Subcutaneous abdominal adipose tissue (tissue), 5 donors: ENCODE measurements at regions not wholly inside any gene's neighbourhood (a gene's known extent, or its start where the extent isn't known, plus 50 kb on each side); places are given as distances from the start of the nearest gene placed in this dataset.

Experiments used
- H3K27ac ChIP-seq: one replicate; pipeline ENCODE4 v1.7.0; 2013; ENCODE audit warnings: low read depth, mild to moderate bottlenecking, inconsistent platforms, low read length, moderate library complexity
- H3K27me3 ChIP-seq, 5 donors: one replicate each; pipeline ENCODE4 v1.7.0; 2013; ENCODE audit warnings: low read length in 5 of 5, inconsistent platforms in 1 of 5; ENCODE audit not compliant: control insufficient read depth in 5 of 5, insufficient read depth in 4 of 5
- H3K36me3 ChIP-seq, 5 donors: one replicate each; pipeline ENCODE4 v1.7.0; 2013; ENCODE audit warnings: low read length in 5 of 5; ENCODE audit not compliant: control insufficient read depth in 5 of 5, insufficient read depth in 5 of 5
- H3K4me1 ChIP-seq, 5 donors: one replicate each; pipeline ENCODE4 v1.7.0; 2013; ENCODE audit warnings: low read length in 5 of 5, mild to moderate bottlenecking in 3 of 5, moderate library complexity in 1 of 5; ENCODE audit not compliant: control insufficient read depth in 5 of 5, insufficient read depth in 5 of 5
- H3K4me3 ChIP-seq, 5 donors: one replicate each; pipeline ENCODE4 v1.7.0; 2013; ENCODE audit warnings: low read length in 5 of 5, low read depth in 1 of 5
- H3K9ac ChIP-seq, 5 donors: one replicate each; pipeline ENCODE4 v1.7.0; 2013; ENCODE audit warnings: low read length in 5 of 5, mild to moderate bottlenecking in 4 of 5, moderate library complexity in 3 of 5
- H3K9me3 ChIP-seq, 5 donors: one replicate each; pipeline ENCODE4 v1.7.0; 2013; ENCODE audit warnings: low read length in 5 of 5; ENCODE audit not compliant: control insufficient read depth in 5 of 5
- donor health status: healthy.
- donor health status: healthy.
- donor health status: healthy.
- donor health status: healthy.
- donor health status: healthy.

- H3K9ac ChIP-seq, result no peak overlapping the region
- no peak overlapping the region for H3K27ac ChIP-seq
- peaks cover 0 to 7% (median 0%) of the 10 kb centered on the region in 5 donors for H3K9me3 ChIP-seq
- H3K27me3 ChIP-seq, result no peaks in the 10 kb centered on the region
- H3K36me3 ChIP-seq, result no peaks in the 10 kb centered on the region
- peaks cover 0 to 7% (median 5%) of the 10 kb centered on the region in 5 donors for H3K4me1 ChIP-seq
- no peak overlapping the region for H3K4me3 ChIP-seq
Measured at GRCh38 chr9:81417299-81417675, 272.1 kb downstream of the TLE1 start.

- no peak overlapping the region for H3K9ac ChIP-seq
- no peaks in the 10 kb centered on the region for H3K27me3 ChIP-seq
- H3K4me3 ChIP-seq, result no peak overlapping the region
- H3K4me1 ChIP-seq, result peaks cover 0 to 7% (median 5%) of the 10 kb centered on the region in 5 donors
- H3K36me3 ChIP-seq, result no peaks in the 10 kb centered on the region
- no peak overlapping the region for H3K27ac ChIP-seq
- peaks cover 0 to 7% (median 0%) of the 10 kb centered on the region in 5 donors for H3K9me3 ChIP-seq
Measured at GRCh38 chr9:81416476-81417298, 272.7 kb downstream of the TLE1 start.

- Histone ChIP-seq H3K4me3 (no peak overlapping the region), H3K36me3 (no peaks in the 10 kb centered on the region), H3K9ac (no peak overlapping the region), H3K27ac (no peak overlapping the region), H3K4me1 (peaks cover 0 to 7% (median 5%) of the 10 kb centered on the region in 5 donors), H3K27me3 (no peaks in the 10 kb centered on the region), H3K9me3 (peaks cover 0 to 2% (median 0%) of the 10 kb centered on the region in 5 donors)
Measured at GRCh38 chr9:81414836-81415235, 274.5 kb downstream of the TLE1 start.

- no peaks in the 10 kb centered on the region for H3K36me3 ChIP-seq
- no peak overlapping the region for H3K9ac ChIP-seq
Measured at GRCh38 chr9:81411961-81412360, 277.4 kb downstream of the TLE1 start.

GRCh38 chr9:81410201-81410600 lies 279.1 kb downstream of the TLE1 start:
- no peaks in the 10 kb centered on the region for H3K9me3 ChIP-seq
- H3K27ac ChIP-seq, result no peak overlapping the region
- H3K9ac ChIP-seq, result no peak overlapping the region
- no peaks in the 10 kb centered on the region for H3K27me3 ChIP-seq
- no peak overlapping the region for H3K4me3 ChIP-seq
- H3K36me3 ChIP-seq, result no peaks in the 10 kb centered on the region
- no peaks in the 10 kb centered on the region for H3K4me1 ChIP-seq

More at GRCh38 chr9:81411961-81412360, 277.4 kb downstream of the TLE1 start:
- Histone ChIP-seq H3K27me3 (no peaks in the 10 kb centered on the region), H3K9me3 (no peaks in the 10 kb centered on the region), H3K4me3 (no peak overlapping the region), H3K4me1 (peaks cover 0 to 3% (median 1%) of the 10 kb centered on the region in 5 donors), H3K27ac (no peak overlapping the region)

- H3K27ac ChIP-seq, result no peak overlapping the region
- no peaks in the 10 kb centered on the region for H3K36me3 ChIP-seq
- H3K27me3 ChIP-seq, result no peaks in the 10 kb centered on the region
- H3K9ac ChIP-seq, result no peak overlapping the region
- no peaks in the 10 kb centered on the region for H3K9me3 ChIP-seq
- no peak overlapping the region for H3K4me3 ChIP-seq
- H3K4me1 ChIP-seq, result no peaks in the 10 kb centered on the region
Measured at GRCh38 chr9:81408951-81409350, 280.4 kb downstream of the TLE1 start.

GRCh38 chr9:81404931-81405598 lies 284.3 kb downstream of the TLE1 start:
- Histone ChIP-seq H3K27ac (no peak overlapping the region), H3K9ac (no peak overlapping the region), H3K9me3 (no peaks in the 10 kb centered on the region), H3K27me3 (no peaks in the 10 kb centered on the region), H3K36me3 (no peaks in the 10 kb centered on the region), H3K4me3 (no peak overlapping the region), H3K4me1 (no peaks in the 10 kb centered on the region)

GRCh38 chr9:81397481-81398381 lies 291.6 kb downstream of the TLE1 start:
- Histone ChIP-seq H3K4me1 (peaks cover 0 to 14% (median 13%) of the 10 kb centered on the region in 5 donors), H3K36me3 (no peaks in the 10 kb centered on the region), H3K27me3 (peaks cover 0 to 4% (median 0%) of the 10 kb centered on the region in 5 donors), H3K27ac (no peak overlapping the region), H3K4me3 (no peak overlapping the region), H3K9me3 (no peaks in the 10 kb centered on the region), H3K9ac (no peak overlapping the region)

- H3K27ac ChIP-seq, result no peak overlapping the region
- no peak overlapping the region for H3K4me3 ChIP-seq
- peaks cover 0 to 4% (median 0%) of the 10 kb centered on the region in 5 donors for H3K27me3 ChIP-seq
- no peaks in the 10 kb centered on the region for H3K9me3 ChIP-seq
- peaks cover 0 to 14% (median 13%) of the 10 kb centered on the region in 5 donors for H3K4me1 ChIP-seq
- no peak overlapping the region for H3K9ac ChIP-seq
- H3K36me3 ChIP-seq, result no peaks in the 10 kb centered on the region
Measured at GRCh38 chr9:81396528-81396927, 292.8 kb downstream of the TLE1 start.
